Mammary epithelial cell (primary cell): ENCODE measurements at regions not wholly inside any gene's neighbourhood (a gene's known extent, or its start where the extent isn't known, plus 50 kb on each side); places are given as distances from the start of the nearest gene placed in this dataset.

Experiments used
- CTCF ChIP-seq, 2 donors: IDR thresholded peaks in 1 of 2; conservative IDR thresholded peaks in 1 of 2; 2 replicates each; pipeline ENCODE4 v1.5.1; 2011 to 2012; ENCODE audit warnings: inconsistent platforms in 2 of 2, low read length in 2 of 2, mild to moderate bottlenecking in 2 of 2, control low read depth in 1 of 2, low read depth in 1 of 2; ENCODE audit not compliant: insufficient read depth in 1 of 2; ENCODE audit errors: extremely low read depth in 1 of 2
- EZH2 ChIP-seq: IDR thresholded peaks from 2 replicates; pipeline ENCODE4 v1.6.1; 2012; ENCODE audit warnings: low read length, inconsistent platforms, borderline replicate concordance

DNA sequence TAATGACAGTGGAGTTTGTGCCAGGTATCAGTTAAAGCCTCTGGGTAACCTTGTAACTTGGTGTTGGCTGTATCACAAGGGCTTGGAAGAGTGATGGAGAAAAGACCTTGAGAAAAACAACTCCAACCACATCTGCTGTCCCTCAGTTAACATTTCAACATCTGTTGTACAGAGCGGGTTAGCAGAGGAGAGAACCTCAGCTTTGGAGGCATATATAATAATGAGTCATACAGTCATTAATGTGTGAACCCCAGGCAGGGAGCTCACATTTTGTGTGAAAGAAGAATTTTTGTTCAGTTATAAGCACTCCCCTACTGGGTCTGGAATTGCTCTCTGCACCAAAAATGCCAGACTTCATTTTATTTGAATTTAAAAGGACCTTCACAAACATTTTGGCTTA, 439.5 kb downstream of the PDCD6IP start:
- TF ChIP-seq EZH2 (no peak), CTCF (conservative IDR thresholded peaks at IDR 0.05 in 1 of 2, IDR thresholded peaks at IDR 0.05 in 1 of 2; ENCODE audit: extremely low read depth in 1 of 2, insufficient read depth in 1 of 2, low read depth in 1 of 2, low read length in 2 of 2) (no peak)
